AG04450 (cell line): ENCODE measurements at regions not wholly inside any gene's neighbourhood (a gene's known extent, or its start where the extent isn't known, plus 50 kb on each side); places are given as distances from the start of the nearest gene placed in this dataset.

Experiments
- CTCF ChIA-PET: fragments of 300-600, 350-600 bp; formaldehyde crosslinking; extraction: SDS; loops from one replicate; lab custom pipeline; 2022; ENCODE audit warnings: antibody characterized with exemption, inconsistent platforms; lab: Charles Lee
- POLR2A ChIA-PET: fragments of 350-600 bp; formaldehyde crosslinking; extraction: SDS; loops from one replicate; lab custom pipeline; 2021; ENCODE audit warnings: antibody characterized with exemption, inconsistent platforms; lab: Yijun Ruan, JAX
- DNase-seq: peaks from one replicate; pipeline ENCODE4 v3.0.0-alpha.2; 2011; ENCODE audit warnings: low read depth, low spot score
- H3K27ac ChIP-seq: one replicate; pipeline ENCODE4 v1.5.1; 2012; ENCODE audit warnings: low read depth, low read length, control low read depth
- H3K27me3 ChIP-seq: one replicate; pipeline ENCODE4 v1.6.0; 2012; ENCODE audit warnings: low read length; ENCODE audit not compliant: control insufficient read depth, insufficient read depth
- H3K4me3 ChIP-seq: 2 replicates; pipeline ENCODE4 v1.5.1; 2011; ENCODE audit warnings: mild to moderate bottlenecking, low read depth, low read length, control low read depth
- H3K9me3 ChIP-seq: 2 replicates; pipeline ENCODE4 v1.5.1; 2012; ENCODE audit warnings: low read length; ENCODE audit not compliant: control insufficient read depth, insufficient read depth
- TF ChIP-seq, protein P1 (sequence below): IDR thresholded peaks from 2 replicates; pipeline ENCODE4 v1.5.1; 2011; ENCODE audit warnings: low read depth, low read length, control low read depth, inconsistent platforms

- CTCF ChIA-PET, result no interaction called here
- TF ChIP-seq, protein P1, sequence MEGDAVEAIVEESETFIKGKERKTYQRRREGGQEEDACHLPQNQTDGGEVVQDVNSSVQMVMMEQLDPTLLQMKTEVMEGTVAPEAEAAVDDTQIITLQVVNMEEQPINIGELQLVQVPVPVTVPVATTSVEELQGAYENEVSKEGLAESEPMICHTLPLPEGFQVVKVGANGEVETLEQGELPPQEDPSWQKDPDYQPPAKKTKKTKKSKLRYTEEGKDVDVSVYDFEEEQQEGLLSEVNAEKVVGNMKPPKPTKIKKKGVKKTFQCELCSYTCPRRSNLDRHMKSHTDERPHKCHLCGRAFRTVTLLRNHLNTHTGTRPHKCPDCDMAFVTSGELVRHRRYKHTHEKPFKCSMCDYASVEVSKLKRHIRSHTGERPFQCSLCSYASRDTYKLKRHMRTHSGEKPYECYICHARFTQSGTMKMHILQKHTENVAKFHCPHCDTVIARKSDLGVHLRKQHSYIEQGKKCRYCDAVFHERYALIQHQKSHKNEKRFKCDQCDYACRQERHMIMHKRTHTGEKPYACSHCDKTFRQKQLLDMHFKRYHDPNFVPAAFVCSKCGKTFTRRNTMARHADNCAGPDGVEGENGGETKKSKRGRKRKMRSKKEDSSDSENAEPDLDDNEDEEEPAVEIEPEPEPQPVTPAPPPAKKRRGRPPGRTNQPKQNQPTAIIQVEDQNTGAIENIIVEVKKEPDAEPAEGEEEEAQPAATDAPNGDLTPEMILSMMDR, result no peak
Measured at GRCh38 chr9:19650312-19650711, 138.5 kb downstream of the SLC24A2 start.

GRCh38 chr9:19649336-19650041, 139.3 kb downstream of the SLC24A2 start:
- H3K4me3 ChIP-seq, result no peak overlapping the region
- no peaks in the 10 kb centered on the region for H3K9me3 ChIP-seq
- H3K27ac ChIP-seq, result no peak overlapping the region
- no peak for DNase-seq
- H3K27me3 ChIP-seq, result no peaks in the 10 kb centered on the region
- TF ChIP-seq, protein P1, result no peak
- ChIA-PET CTCF (no interaction called here), POLR2A (interaction anchor here (0.6 kb wide), 1 partner anchor 139 kb away, joined by 5 read pairs; no protein-coding TSS in a partner anchor)

More at GRCh38 chr9:19650312-19650711, 138.5 kb downstream of the SLC24A2 start:
- H3K9me3 ChIP-seq, result no peaks in the 10 kb centered on the region
- H3K4me3 ChIP-seq, result no peak overlapping the region
- DNase-seq, result no peak
- POLR2A ChIA-PET, result no interaction called here
- H3K27me3 ChIP-seq, result no peaks in the 10 kb centered on the region
- no peak overlapping the region for H3K27ac ChIP-seq

DNA sequence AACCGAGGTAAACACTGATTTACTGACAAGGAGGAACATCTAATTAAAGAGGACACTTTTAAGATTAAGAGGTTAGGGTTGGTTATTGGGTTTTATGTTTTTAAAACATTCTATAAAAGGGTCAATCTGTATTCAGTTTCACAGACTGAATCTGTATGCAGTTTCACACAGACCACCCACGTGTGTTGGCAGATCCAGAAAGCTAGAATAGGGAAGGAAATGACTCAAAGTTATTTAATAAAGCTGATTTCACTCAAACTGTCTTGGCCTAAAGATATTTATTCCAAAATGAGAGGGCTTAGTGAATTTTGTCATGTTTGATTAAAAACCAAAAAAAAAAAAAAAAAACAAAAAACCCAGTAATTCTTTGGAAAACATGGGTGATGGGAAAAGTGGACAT, 140.2 kb downstream of the SLC24A2 start:
- no peak for DNase-seq
- H3K27me3 ChIP-seq, result no peaks in the 10 kb centered on the region
- ChIA-PET CTCF (no interaction called here), POLR2A (interaction anchor here (0.6 kb wide), 1 partner anchor 138 kb away, joined by 5 read pairs; no protein-coding TSS in a partner anchor)
- H3K27ac ChIP-seq, result no peak overlapping the region
- H3K9me3 ChIP-seq, result no peaks in the 10 kb centered on the region
- H3K4me3 ChIP-seq, result no peak overlapping the region
- TF ChIP-seq, protein P1, result no peak

- Histone ChIP-seq H3K4me3 (no peak overlapping the region), H3K9me3 (no peaks in the 10 kb centered on the region), H3K27me3 (no peaks in the 10 kb centered on the region), H3K27ac (no peak overlapping the region)
- CTCF ChIA-PET, result no interaction called here
- POLR2A ChIA-PET, result no interaction called here
- no peak for DNase-seq
- TF ChIP-seq, protein P1, result no peak
Measured at GRCh38 chr9:19643875-19644274, 145.0 kb downstream of the SLC24A2 start.

- ChIA-PET CTCF (interaction anchor here (0.6 to 0.7 kb wide), 2 partner anchors 152 to 177 kb away, joined by 3 to 12 read pairs; no protein-coding TSS in a partner anchor), POLR2A (no interaction called here)
- DNase-seq, result no peak
Measured at GRCh38 chr9:19642256-19642655, 146.6 kb downstream of the SLC24A2 start.

More at GRCh38 chr9:19642256-19642655, 146.6 kb downstream of the SLC24A2 start:
- Histone ChIP-seq H3K9me3 (no peaks in the 10 kb centered on the region), H3K27me3 (no peaks in the 10 kb centered on the region), H3K4me3 (no peak overlapping the region), H3K27ac (no peak overlapping the region)
- TF ChIP-seq, protein P1, result no peak
